Thyroid gland (tissue), 4 donors: ENCODE measurements at regions not wholly inside any gene's neighbourhood (a gene's known extent, or its start where the extent isn't known, plus 50 kb on each side); places are given as distances from the start of the nearest gene placed in this dataset.

ENCODE experiments used
- POLR2A ChIP-seq, 2 donors: fragments of 450-650 bp; IDR thresholded peaks; one replicate each; pipeline ENCODE4 v1.6.1; 2017; ENCODE audit warnings: antibody characterized with exemption in 2 of 2, mild to moderate bottlenecking in 2 of 2, moderate library complexity in 1 of 2
- TF ChIP-seq, protein P1 (sequence below), 6 experiments: fragments of 200-600 bp in 3 of 6; fragments of 450-650 bp in 3 of 6; sonication (generic) in 3 of 6; IDR thresholded peaks; one replicate each; pipeline ENCODE4 v1.5.1; 2016 to 2019; ENCODE audit warnings: antibody characterized with exemption in 6 of 6, mild to moderate bottlenecking in 2 of 6, inconsistent platforms in 1 of 6, moderate library complexity in 1 of 6

DNA sequence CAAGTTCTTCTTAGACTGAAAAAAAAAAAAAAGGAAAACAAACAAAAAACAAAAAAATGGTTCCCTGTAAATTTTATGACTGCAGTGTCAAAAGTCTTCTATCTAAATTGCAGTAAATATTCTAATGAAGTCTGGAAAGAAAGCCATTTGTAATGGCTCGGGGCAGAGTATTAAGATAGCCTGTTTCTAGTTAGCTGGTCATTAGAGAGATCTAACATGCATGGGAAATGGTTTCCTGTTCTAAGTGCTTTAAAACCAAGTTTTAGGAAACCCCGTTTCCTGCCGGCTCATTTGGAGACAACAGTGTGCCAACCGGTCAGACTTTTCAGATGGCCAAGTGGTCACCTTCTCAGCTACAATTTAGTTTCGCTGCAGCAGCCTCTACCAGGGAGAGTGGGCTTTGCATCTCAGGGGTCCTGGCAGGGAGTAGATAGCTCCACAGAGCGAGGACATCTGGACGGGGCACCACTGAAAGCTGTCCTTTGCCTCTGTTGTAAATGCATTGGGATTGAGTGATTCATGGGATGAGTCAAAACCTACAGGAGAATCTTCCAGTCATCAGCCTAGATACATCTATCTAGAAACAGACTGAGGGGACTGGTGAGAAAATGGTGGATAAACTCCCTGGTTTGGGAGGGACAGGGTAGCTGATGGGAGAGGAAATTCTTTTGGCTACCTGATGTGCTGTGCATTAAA lies 473.2 kb upstream of the SALL1 start:
- TF ChIP-seq, protein P1, sequence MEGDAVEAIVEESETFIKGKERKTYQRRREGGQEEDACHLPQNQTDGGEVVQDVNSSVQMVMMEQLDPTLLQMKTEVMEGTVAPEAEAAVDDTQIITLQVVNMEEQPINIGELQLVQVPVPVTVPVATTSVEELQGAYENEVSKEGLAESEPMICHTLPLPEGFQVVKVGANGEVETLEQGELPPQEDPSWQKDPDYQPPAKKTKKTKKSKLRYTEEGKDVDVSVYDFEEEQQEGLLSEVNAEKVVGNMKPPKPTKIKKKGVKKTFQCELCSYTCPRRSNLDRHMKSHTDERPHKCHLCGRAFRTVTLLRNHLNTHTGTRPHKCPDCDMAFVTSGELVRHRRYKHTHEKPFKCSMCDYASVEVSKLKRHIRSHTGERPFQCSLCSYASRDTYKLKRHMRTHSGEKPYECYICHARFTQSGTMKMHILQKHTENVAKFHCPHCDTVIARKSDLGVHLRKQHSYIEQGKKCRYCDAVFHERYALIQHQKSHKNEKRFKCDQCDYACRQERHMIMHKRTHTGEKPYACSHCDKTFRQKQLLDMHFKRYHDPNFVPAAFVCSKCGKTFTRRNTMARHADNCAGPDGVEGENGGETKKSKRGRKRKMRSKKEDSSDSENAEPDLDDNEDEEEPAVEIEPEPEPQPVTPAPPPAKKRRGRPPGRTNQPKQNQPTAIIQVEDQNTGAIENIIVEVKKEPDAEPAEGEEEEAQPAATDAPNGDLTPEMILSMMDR (IDR thresholded peaks at IDR 0.05): no peak
- no peak for TF ChIP-seq POLR2A (IDR thresholded peaks at IDR 0.05)
